Ecto neural progenitor cell (in vitro differentiated cells): ENCODE measurements at regions not wholly inside any gene's neighbourhood (a gene's known extent, or its start where the extent isn't known, plus 50 kb on each side); places are given as distances from the start of the nearest gene placed in this dataset.
"Not testable (repeated sequence)": the region's sequence is repeated elsewhere in the genome, so short reads cannot be mapped to it uniquely, and the experiment has no call there.

Source experiments
- DNase-seq: peaks from one replicate; pipeline ENCODE4 v3.0.0-alpha.2; 2018; ENCODE audit warnings: low spot score

GRCh38 chr12:95358111-95359083 lies 115.6 kb upstream of the METAP2 start:
- DNase-seq: no peak

- no peak for DNase-seq
Measured at GRCh38 chr12:95365912-95366311, 108.0 kb upstream of the METAP2 start.

GRCh38 chr12:95368931-95369330 lies 105.0 kb upstream of the METAP2 start:
- DNase-seq: no peak

GRCh38 chr12:95371571-95371970 lies 102.4 kb upstream of the METAP2 start:
- DNase-seq: no peak

- DNase-seq: not testable (repeated sequence)
Measured at GRCh38 chr12:95379481-95379880, 94.5 kb upstream of the METAP2 start.

GRCh38 chr12:95380334-95380733 lies 93.6 kb upstream of the METAP2 start:
- DNase-seq: not testable (repeated sequence)

GRCh38 chr12:95380997-95381786 lies 92.8 kb upstream of the METAP2 start:
- no peak for DNase-seq

GRCh38 chr12:95383920-95384319 lies 90.0 kb upstream of the METAP2 start:
- not testable (repeated sequence) for DNase-seq

GRCh38 chr12:95384785-95385184 lies 89.2 kb upstream of the METAP2 start:
- DNase-seq: no peak

- DNase-seq: no peak
Measured at GRCh38 chr12:95385246-95386035, 88.5 kb upstream of the METAP2 start.

- DNase-seq: no peak
Measured at GRCh38 chr12:95386051-95386450, 87.9 kb upstream of the METAP2 start.

- not testable (repeated sequence) for DNase-seq
Measured at GRCh38 chr12:95388260-95388659, 85.7 kb upstream of the METAP2 start.

GRCh38 chr12:95390192-95390591 lies 83.8 kb upstream of the METAP2 start:
- no peak for DNase-seq

- DNase-seq: no peak
Measured at GRCh38 chr12:95390932-95391331, 83.0 kb upstream of the METAP2 start.

- DNase-seq: no peak
Measured at GRCh38 chr12:95393191-95393790, 80.7 kb upstream of the METAP2 start.

- DNase-seq: no peak
Measured at GRCh38 chr12:95395696-95396095, 78.3 kb upstream of the METAP2 start.

GRCh38 chr12:95396849-95397468 lies 77.0 kb upstream of the METAP2 start:
- DNase-seq: no peak

- no peak for DNase-seq
Measured at GRCh38 chr12:95397571-95397970, 76.4 kb upstream of the METAP2 start.

- DNase-seq: peak; percentile 49
Measured at GRCh38 chr12:95402096-95402495, 71.9 kb upstream of the METAP2 start.

- no peak for DNase-seq
Measured at GRCh38 chr12:95408201-95408600, 65.8 kb upstream of the METAP2 start.

- DNase-seq: no peak
Measured at GRCh38 chr12:95411057-95411456, 62.9 kb upstream of the METAP2 start.
